Gastroesophageal sphincter (tissue), 3 donors: ENCODE measurements at regions not wholly inside any gene's neighbourhood (a gene's known extent, or its start where the extent isn't known, plus 50 kb on each side); places are given as distances from the start of the nearest gene placed in this dataset.

Experiments
- CTCF ChIP-seq, 4 experiments: fragments of 200-600 bp in 2 of 4; fragments of 450-650 bp in 2 of 4; sonication (generic) in 1 of 4; IDR thresholded peaks; one replicate each; pipeline ENCODE4 v1.5.1; 2017 to 2019; ENCODE audit warnings: antibody characterized with exemption in 4 of 4, mild to moderate bottlenecking in 2 of 4, moderate library complexity in 2 of 4
- EP300 ChIP-seq: sonication (generic); formaldehyde crosslinking; IDR thresholded peaks from one replicate; pipeline ENCODE4 v1.6.1; 2017; ENCODE audit warnings: antibody characterized with exemption, mild to moderate bottlenecking
- POLR2A ChIP-seq, 2 donors: fragments of 450-650 bp; IDR thresholded peaks; one replicate each; pipeline ENCODE4 v1.6.1; 2017; ENCODE audit warnings: antibody characterized with exemption in 2 of 2, mild to moderate bottlenecking in 2 of 2, moderate library complexity in 1 of 2
- POLR2AphosphoS5 ChIP-seq: sonication (generic); formaldehyde crosslinking; IDR thresholded peaks from one replicate; pipeline ENCODE4 v1.6.1; 2017; ENCODE audit warnings: antibody characterized with exemption

DNA sequence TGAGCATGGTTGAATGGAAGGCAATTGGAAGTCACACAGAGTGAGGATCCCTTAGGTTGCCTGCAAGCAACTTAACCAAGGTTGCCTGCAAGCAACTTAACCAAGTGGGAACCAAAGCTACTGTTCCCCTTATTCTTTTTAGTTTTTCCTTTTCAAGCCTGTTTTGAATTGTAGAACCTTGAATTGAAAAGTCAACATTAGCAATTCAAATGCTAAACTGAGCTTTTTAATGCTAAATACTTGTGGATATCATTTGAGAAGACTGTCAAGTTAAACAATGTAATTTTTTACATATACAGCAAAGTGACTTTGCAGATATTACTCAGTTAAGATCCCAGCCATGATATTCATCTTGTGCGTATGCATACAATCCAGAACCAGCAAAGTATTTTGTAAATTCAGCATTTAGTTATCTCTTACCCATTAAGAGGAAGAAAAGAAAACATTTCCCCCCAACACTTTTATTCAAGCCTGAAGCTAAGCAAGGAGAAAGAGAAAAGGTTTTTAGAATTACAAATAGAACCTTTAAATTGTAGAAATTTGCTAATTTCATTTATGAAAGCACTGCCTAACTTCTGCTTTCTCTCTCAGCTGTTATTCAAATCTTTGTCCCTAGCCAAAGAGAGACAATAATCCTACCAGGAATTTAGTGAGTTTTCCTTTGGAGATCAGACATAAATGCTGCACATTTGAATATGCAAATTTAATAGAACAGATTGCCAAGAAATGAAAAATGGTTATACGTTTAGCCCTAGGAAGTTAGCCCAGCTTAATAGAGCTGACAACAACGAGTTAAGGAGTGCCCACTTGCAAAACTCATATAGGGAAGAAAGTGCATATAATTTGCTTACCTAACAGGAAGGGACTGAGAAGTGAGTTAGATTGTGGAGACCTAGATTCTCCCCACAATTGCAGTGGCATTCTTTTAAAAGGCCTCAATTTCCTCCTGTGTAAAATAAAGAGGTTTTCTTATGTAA lies 643.2 kb upstream of the PIK3C3 start:
- TF ChIP-seq POLR2A (IDR thresholded peaks at IDR 0.05) (no peak), CTCF (IDR thresholded peaks at IDR 0.05) (no peak), EP300 (no peak), POLR2AphosphoS5 (no peak)
